ENCODE measurements at regions not wholly inside any gene's neighbourhood (a gene's known extent, or its start where the extent isn't known, plus 50 kb on each side); places are given as distances from the start of the nearest gene placed in this dataset.

- DNase-seq: no peak
Measured at GRCh38 chrX:117215683-117216082, 752.9 kb upstream of the CT83 start.

- no peak for DNase-seq
Measured at GRCh38 chrX:117196481-117196880, 733.7 kb upstream of the CT83 start.

- no peak for DNase-seq
Measured at GRCh38 chrX:117147249-117147648, 684.5 kb upstream of the CT83 start.

GRCh38 chrX:117138070-117138469 lies 675.3 kb upstream of the CT83 start:
- DNase-seq: no peak

GRCh38 chrX:117134983-117135382 lies 672.2 kb upstream of the CT83 start:
- no peak for DNase-seq

- no peak for DNase-seq
Measured at GRCh38 chrX:117120700-117121099, 657.9 kb upstream of the CT83 start.

- no peak for DNase-seq
Measured at GRCh38 chrX:117096528-117096927, 633.8 kb upstream of the CT83 start.

GRCh38 chrX:117095393-117095792 lies 632.6 kb upstream of the CT83 start:
- no peak for DNase-seq

GRCh38 chrX:117094149-117094548 lies 631.4 kb upstream of the CT83 start:
- no peak for DNase-seq

GRCh38 chrX:117093319-117093718 lies 630.5 kb upstream of the CT83 start:
- DNase-seq: no peak

GRCh38 chrX:117092641-117093040 lies 629.9 kb upstream of the CT83 start:
- DNase-seq: no peak

- DNase-seq: no peak
Measured at GRCh38 chrX:117063224-117063623, 600.4 kb upstream of the CT83 start.

- DNase-seq: no peak
Measured at GRCh38 chrX:117059848-117060247, 597.1 kb upstream of the CT83 start.

GRCh38 chrX:117053260-117053659 lies 590.5 kb upstream of the CT83 start:
- DNase-seq: no peak

- DNase-seq: no peak
Measured at GRCh38 chrX:117038918-117039440, 576.2 kb upstream of the CT83 start.

- no peak for DNase-seq
Measured at GRCh38 chrX:117010243-117010642, 547.5 kb upstream of the CT83 start.

GRCh38 chrX:117002981-117003380 lies 540.2 kb upstream of the CT83 start:
- no peak for DNase-seq

- no peak for DNase-seq
Measured at GRCh38 chrX:116975517-116975916, 512.7 kb upstream of the CT83 start.

GRCh38 chrX:116972362-116972761 lies 509.6 kb upstream of the CT83 start:
- DNase-seq: no peak

- DNase-seq: peak; percentile 16
Measured at GRCh38 chrX:116961872-116962582, 499.3 kb upstream of the CT83 start.

GRCh38 chrX:116930311-116930710 lies 467.5 kb upstream of the CT83 start:
- DNase-seq: no peak

GRCh38 chrX:116897526-116897925 lies 434.8 kb upstream of the CT83 start:
- no peak for DNase-seq

GRCh38 chrX:116881961-116882360 lies 419.2 kb upstream of the CT83 start:
- no peak for DNase-seq

GRCh38 chrX:116873671-116874070 lies 410.9 kb upstream of the CT83 start:
- no peak for DNase-seq

GRCh38 chrX:116872931-116873330 lies 410.2 kb upstream of the CT83 start:
- no peak for DNase-seq

Data from NCI-H774 (cell line).